CD4-positive, alpha-beta T cell (primary cell): ENCODE measurements at regions not wholly inside any gene's neighbourhood (a gene's known extent, or its start where the extent isn't known, plus 50 kb on each side); places are given as distances from the start of the nearest gene placed in this dataset.
A peak's percentile ranks its signal among the peaks of the same experiment; 100 is the strongest.
"Not testable (repeated sequence)": the region's sequence is repeated elsewhere in the genome, so short reads cannot be mapped to it uniquely, and the experiment has no call there.

ENCODE experiments used
- ATAC-seq: fragments of 200-7000 bp; cut with Tn5 transposase; one replicate; pipeline ENCODE4 v1.10.0; 2022; ENCODE audit warnings: mild to moderate bottlenecking; ENCODE audit not compliant: poor library complexity
- CTCF ChIA-PET: fragments of 350-600 bp; sonication (Branson Sonifier 250); formaldehyde crosslinking; loops from one replicate; lab custom pipeline; 2021; ENCODE audit warnings: antibody characterized with exemption, inconsistent platforms; lab: Charles Lee
- POLR2A ChIA-PET: fragments of 350-600 bp; sonication (Branson Sonifier 250); formaldehyde crosslinking; loops from one replicate; lab custom pipeline; 2021; ENCODE audit warnings: antibody characterized with exemption, inconsistent platforms; lab: Charles Lee
- DNase-seq, 14 experiments: peaks; one replicate each; pipeline ENCODE4 v3.0.0-alpha.2; 2013 to 2020; ENCODE audit warnings: mixed read lengths in 2 of 14
- H3K27ac ChIP-seq, 2 donors: one replicate each; pipeline versions ENCODE4 v1.5.1 to v1.7.0; 2013; ENCODE audit warnings: low read length in 2 of 2, low read depth in 1 of 2, mild to moderate bottlenecking in 1 of 2
- H3K27me3 ChIP-seq, 2 experiments: 1 replicate in 1 of 2; 2 replicates in 1 of 2; pipeline versions ENCODE4 v1.6.1 to v1.7.0; 2013; ENCODE audit warnings: low read length in 2 of 2, control low read depth in 1 of 2, mild to moderate bottlenecking in 1 of 2, moderate library complexity in 1 of 2; ENCODE audit not compliant: insufficient read depth in 2 of 2, control insufficient read depth in 1 of 2
- H3K36me3 ChIP-seq: one replicate; pipeline ENCODE4 v1.6.1; 2013; ENCODE audit warnings: low read length, control low read depth; ENCODE audit not compliant: insufficient read depth
- H3K4me1 ChIP-seq: one replicate; pipeline ENCODE4 v1.6.1; 2013; ENCODE audit warnings: low read length, control low read depth; ENCODE audit not compliant: insufficient read depth
- H3K4me3 ChIP-seq: one replicate; pipeline ENCODE4 v1.5.1; 2013; ENCODE audit warnings: mild to moderate bottlenecking, low read length, moderate library complexity
- H3K9me3 ChIP-seq, 2 experiments: 1 replicate in 1 of 2; 2 replicates in 1 of 2; pipeline versions ENCODE4 v1.6.1 to v1.7.0; 2013; ENCODE audit warnings: low read length in 2 of 2, mild to moderate bottlenecking in 2 of 2, control low read depth in 1 of 2, moderate library complexity in 1 of 2; ENCODE audit not compliant: control insufficient read depth in 1 of 2, insufficient read depth in 1 of 2
- H3K27ac Mint-ChIP-seq: one replicate; pipeline ENCODE4 v1.8.0; 2020; ENCODE audit warnings: mixed read lengths
- H3K27me3 Mint-ChIP-seq: one replicate; pipeline ENCODE4 v1.8.0; 2021; ENCODE audit warnings: mixed read lengths
- H3K36me3 Mint-ChIP-seq: one replicate; pipeline ENCODE4 v1.8.0; 2021; ENCODE audit warnings: low read depth, mixed read lengths
- H3K4me1 Mint-ChIP-seq: one replicate; pipeline ENCODE4 v1.8.0; 2021; ENCODE audit warnings: low read depth, mixed read lengths
- H3K4me3 Mint-ChIP-seq: one replicate; pipeline ENCODE4 v1.8.0; 2020; ENCODE audit warnings: mild to moderate bottlenecking, mixed read lengths
- H3K9me3 Mint-ChIP-seq: one replicate; pipeline ENCODE4 v1.8.0; 2020; ENCODE audit warnings: mixed read lengths
- CTCF ChIP-seq: fragments of 200-600 bp; IDR thresholded peaks from one replicate; pipeline ENCODE4 v1.8.0; 2022; ENCODE audit warnings: antibody characterized with exemption, mild to moderate bottlenecking
- intact Hi-C, 2 experiments: fragments of 100-400 bp; cut with DNase I in 1 of 2; cut with micrococcal nuclease in 1 of 2; formaldehyde crosslinking; loops; one replicate each; pipeline versions ENCODE4 v1.15.1 to v1.9.0; 2023 to 2025; cut with DNase I, micrococcal nuclease

GRCh38 chr7:35975851-35976454 is 175.1 kb downstream of the SEPTIN7 start:
- no peak overlapping the region for H3K27ac Mint-ChIP-seq
- intact Hi-C loops = loop anchor here (1.0 to 10.0 kb wide), 4 partner anchors 57 to 551 kb away; no protein-coding TSS in a partner anchor
- ChIA-PET CTCF (interaction anchor here (0.6 to 1.2 kb wide), 4 partner anchors 9 to 551 kb away, joined by 3 to 5 read pairs (median 4); no protein-coding TSS in a partner anchor), POLR2A (no interaction called here)
- Histone ChIP-seq H3K4me3 (no peak overlapping the region), H3K36me3 (no peaks in the 10 kb centered on the region), H3K9me3 (no peaks in the 10 kb centered on the region), H3K27ac (no peak overlapping the region), H3K27me3 (peaks cover 5 to 11% of the 10 kb centered on the region in 2 experiments), H3K4me1 (no peaks in the 10 kb centered on the region)
- H3K27me3 Mint-ChIP-seq = peaks cover 37% of the 10 kb centered on the region
- ATAC-seq (peak; percentile 76), DNase-seq (peak in 9 of 14 experiments; percentile 17 to 84 (median 40))
- TF ChIP-seq CTCF = peak; percentile 85
- H3K4me3 Mint-ChIP-seq = no peak overlapping the region
- no peaks in the 10 kb centered on the region for H3K9me3 Mint-ChIP-seq
- no peaks in the 10 kb centered on the region for H3K36me3 Mint-ChIP-seq
- H3K4me1 Mint-ChIP-seq = no peaks in the 10 kb centered on the region

- H3K36me3 Mint-ChIP-seq, H3K27ac Mint-ChIP-seq, POLR2A ChIA-PET, H3K9me3 Mint-ChIP-seq, H3K4me1 ChIP-seq, H3K27ac ChIP-seq, H3K9me3 ChIP-seq, CTCF ChIA-PET, H3K27me3 ChIP-seq, H3K4me1 Mint-ChIP-seq, ATAC-seq, H3K4me3 Mint-ChIP-seq, H3K36me3 ChIP-seq, DNase-seq, H3K4me3 ChIP-seq: not testable (repeated sequence)
- peaks cover 13% of the 10 kb centered on the region for H3K27me3 Mint-ChIP-seq
- intact Hi-C loops = loop anchor here in 1 of 2 experiments (5.0 to 10.0 kb wide), 2 partner anchors 267 to 554 kb away; no protein-coding TSS in a partner anchor
Measured at GRCh38 chr7:35978816-35979640, 174.0 kb upstream of the EEPD1 start.

GRCh38 chr7:35982600-35982999 is 170.5 kb upstream of the EEPD1 start:
- Histone ChIP-seq H3K9me3 (no peaks in the 10 kb centered on the region), H3K27me3 (no peaks in the 10 kb centered on the region), H3K4me3 (no peak overlapping the region), H3K36me3 (no peaks in the 10 kb centered on the region), H3K4me1 (no peaks in the 10 kb centered on the region), H3K27ac (no peak overlapping the region)
- no peaks in the 10 kb centered on the region for H3K27me3 Mint-ChIP-seq
- no peak for TF ChIP-seq CTCF
- ChIA-PET CTCF (no interaction called here), POLR2A (no interaction called here)
- H3K9me3 Mint-ChIP-seq = no peaks in the 10 kb centered on the region
- no peak overlapping the region for H3K4me3 Mint-ChIP-seq
- H3K27ac Mint-ChIP-seq = no peak overlapping the region
- DNase-seq = no peak
- H3K36me3 Mint-ChIP-seq = no peaks in the 10 kb centered on the region
- intact Hi-C loops = no loop called here
- no peaks in the 10 kb centered on the region for H3K4me1 Mint-ChIP-seq
- no peak for ATAC-seq
